ENCODE measurements at regions not wholly inside any gene's neighbourhood (a gene's known extent, or its start where the extent isn't known, plus 50 kb on each side); places are given as distances from the start of the nearest gene placed in this dataset.

DNA sequence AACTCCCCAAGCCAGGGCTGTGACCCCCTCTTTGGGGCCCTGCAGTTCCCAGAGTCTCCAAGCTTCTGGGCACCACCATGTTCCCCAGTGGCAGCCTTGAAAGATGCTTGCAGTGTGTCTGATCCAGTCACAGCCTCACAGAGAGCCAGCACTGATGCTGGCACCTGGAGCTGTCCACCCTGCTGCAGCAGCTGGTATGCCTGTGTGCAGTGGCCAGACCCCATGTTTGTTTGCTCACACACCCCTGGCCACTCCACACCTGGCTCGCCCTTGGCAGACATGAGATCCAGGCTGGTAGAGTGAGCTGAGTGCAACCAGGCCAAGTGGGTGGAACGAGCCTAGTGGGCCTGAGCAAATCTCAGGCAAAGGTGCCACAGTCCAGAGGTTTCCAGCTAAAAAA is 106.0 kb downstream of the C9orf50 start:
- no peak overlapping the region for H3K27ac ChIP-seq
- TF ChIP-seq, protein P1, sequence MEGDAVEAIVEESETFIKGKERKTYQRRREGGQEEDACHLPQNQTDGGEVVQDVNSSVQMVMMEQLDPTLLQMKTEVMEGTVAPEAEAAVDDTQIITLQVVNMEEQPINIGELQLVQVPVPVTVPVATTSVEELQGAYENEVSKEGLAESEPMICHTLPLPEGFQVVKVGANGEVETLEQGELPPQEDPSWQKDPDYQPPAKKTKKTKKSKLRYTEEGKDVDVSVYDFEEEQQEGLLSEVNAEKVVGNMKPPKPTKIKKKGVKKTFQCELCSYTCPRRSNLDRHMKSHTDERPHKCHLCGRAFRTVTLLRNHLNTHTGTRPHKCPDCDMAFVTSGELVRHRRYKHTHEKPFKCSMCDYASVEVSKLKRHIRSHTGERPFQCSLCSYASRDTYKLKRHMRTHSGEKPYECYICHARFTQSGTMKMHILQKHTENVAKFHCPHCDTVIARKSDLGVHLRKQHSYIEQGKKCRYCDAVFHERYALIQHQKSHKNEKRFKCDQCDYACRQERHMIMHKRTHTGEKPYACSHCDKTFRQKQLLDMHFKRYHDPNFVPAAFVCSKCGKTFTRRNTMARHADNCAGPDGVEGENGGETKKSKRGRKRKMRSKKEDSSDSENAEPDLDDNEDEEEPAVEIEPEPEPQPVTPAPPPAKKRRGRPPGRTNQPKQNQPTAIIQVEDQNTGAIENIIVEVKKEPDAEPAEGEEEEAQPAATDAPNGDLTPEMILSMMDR (IDR thresholded peaks at IDR 0.05): no peak
- H3K36me3 ChIP-seq: no peaks in the 10 kb centered on the region
- H3K4me1 ChIP-seq: no peaks in the 10 kb centered on the region
- H3K4me3 ChIP-seq: no peak overlapping the region
- DNase-seq: no peak
- H3K9me3 ChIP-seq: peaks cover 0 to 32% (median 21%) of the 10 kb centered on the region in 3 donors
- intact Hi-C loops (cut with DNase I; ENCODE audit: low total_unique reads): no loop called here
- no peaks in the 10 kb centered on the region for H3K27me3 ChIP-seq

DNA sequence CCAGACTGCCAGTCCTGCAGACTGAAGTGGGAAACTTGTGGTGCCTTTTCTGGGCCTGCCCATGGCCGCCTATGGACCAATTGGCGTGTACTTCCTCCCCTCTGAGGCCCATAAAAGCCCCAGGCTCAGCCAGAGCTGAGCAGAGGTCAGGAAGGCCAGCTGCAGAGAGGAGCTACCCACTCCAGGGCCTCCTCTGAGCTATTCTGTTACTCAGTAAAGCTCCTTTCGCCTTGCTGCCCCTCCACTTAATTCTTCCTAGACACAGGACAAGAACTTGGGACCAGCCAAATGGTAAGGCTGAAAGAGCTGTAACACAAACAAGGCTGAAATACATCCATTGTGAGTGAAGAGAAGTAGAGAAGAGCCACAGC is 106.4 kb downstream of the C9orf50 start:
- Histone ChIP-seq H3K9me3 (peaks cover 0 to 36% (median 21%) of the 10 kb centered on the region in 3 donors), H3K4me1 (no peaks in the 10 kb centered on the region)
- no peak for DNase-seq

DNA sequence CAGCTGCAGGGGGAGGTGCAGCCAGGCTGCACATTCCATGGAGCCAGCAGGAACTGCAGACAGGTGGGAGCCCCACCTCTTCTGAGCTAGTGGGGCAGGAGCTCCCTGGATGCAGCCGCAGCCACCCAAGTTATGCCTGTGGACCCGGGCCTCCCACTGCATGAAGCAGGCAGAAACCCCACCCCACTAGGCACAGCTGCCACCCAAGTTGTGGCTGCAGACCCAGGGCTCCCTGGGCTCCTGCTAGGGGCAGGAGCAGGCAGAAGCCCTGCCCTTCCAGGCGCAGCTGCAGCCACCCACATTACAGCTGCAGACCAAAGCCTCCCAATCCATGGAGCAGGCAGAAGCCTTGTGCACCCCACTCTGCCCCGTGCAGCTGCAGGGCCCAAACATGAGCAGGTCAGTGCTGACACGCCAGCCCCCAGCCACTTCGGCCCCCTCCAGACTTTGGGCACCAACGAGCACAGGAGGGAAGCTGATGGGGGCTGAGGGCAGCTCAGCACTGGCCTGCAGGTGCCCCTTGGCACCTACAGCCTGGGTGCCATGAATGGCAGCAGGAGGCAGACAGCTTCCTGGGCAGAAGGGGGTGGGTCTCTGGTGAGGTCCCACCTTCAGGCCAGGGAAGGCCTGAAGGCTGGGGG is 106.9 kb downstream of the C9orf50 start:
- DNase-seq: no peak
- H3K9me3 ChIP-seq: peaks cover 0 to 36% (median 21%) of the 10 kb centered on the region in 3 donors
- H3K27ac ChIP-seq: no peak overlapping the region
- H3K27me3 ChIP-seq: no peaks in the 10 kb centered on the region
- TF ChIP-seq, protein P1 (IDR thresholded peaks at IDR 0.05): no peak
- intact Hi-C loops (cut with DNase I; ENCODE audit: low total_unique reads): no loop called here
- no peak overlapping the region for H3K4me3 ChIP-seq
- H3K36me3 ChIP-seq: no peaks in the 10 kb centered on the region
- no peaks in the 10 kb centered on the region for H3K4me1 ChIP-seq

More for the DNA sequence above, 106.4 kb downstream of the C9orf50 start:
- no peaks in the 10 kb centered on the region for H3K27me3 ChIP-seq
- H3K27ac ChIP-seq: no peak overlapping the region
- TF ChIP-seq, protein P1 (IDR thresholded peaks at IDR 0.05): no peak
- intact Hi-C loops (cut with DNase I; ENCODE audit: low total_unique reads): no loop called here
- no peak overlapping the region for H3K4me3 ChIP-seq
- H3K36me3 ChIP-seq: no peaks in the 10 kb centered on the region

DNA sequence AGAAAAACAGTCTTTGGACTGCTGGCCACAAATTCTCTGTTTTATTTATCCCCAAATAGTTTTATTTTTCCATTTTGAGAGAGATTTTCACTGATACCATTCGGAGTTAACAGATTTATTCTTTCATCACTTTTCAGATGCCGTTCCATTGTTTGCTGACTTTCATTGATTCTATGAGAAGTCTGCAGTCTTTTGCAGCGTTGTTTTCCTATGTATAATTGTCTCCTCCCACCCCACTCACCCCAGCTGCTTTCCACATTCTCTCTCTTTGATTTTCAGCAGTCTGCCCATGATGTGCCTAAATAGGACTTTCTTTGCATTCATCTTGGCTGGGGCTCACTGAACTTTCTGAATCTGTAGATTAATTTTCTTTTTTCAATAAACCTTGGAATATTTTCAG is 107.6 kb downstream of the C9orf50 start:
- Histone ChIP-seq H3K9me3 (peaks cover 0 to 31% (median 17%) of the 10 kb centered on the region in 3 donors), H3K4me1 (no peaks in the 10 kb centered on the region)

DNA sequence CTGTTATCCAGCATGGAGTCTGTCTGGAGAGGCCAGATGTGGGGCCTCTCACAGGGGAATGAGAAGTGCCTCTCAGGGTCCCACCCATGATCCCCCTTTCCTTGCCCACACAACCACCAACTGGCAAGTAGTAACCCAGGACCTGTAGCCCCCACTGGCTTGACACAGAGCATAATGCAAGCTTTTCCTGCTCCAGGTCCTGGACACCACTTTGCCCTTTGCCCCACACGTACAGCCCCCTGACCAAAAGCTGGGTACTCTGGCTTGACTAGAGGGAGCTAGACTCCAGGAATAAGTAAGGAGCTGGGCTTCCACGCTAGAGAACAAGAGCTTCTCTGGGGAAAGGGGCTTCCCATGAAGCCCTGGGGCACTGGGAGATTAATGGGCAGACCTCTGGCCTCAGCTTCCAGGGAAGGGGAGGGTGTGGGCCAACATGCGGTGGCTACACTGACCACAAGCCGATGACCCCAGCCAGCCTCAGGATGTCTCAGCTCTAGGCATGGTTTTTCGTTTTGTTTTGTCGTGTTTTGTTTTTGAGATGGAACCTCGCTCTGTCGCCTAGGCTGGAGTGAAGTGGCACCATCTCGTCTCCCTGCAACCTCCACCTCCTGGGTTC is 109.5 kb downstream of the C9orf50 start:
- no peaks in the 10 kb centered on the region for H3K27me3 ChIP-seq
- intact Hi-C loops (cut with DNase I; ENCODE audit: low total_unique reads): no loop called here
- no peaks in the 10 kb centered on the region for H3K36me3 ChIP-seq
- peaks cover 0 to 22% (median 15%) of the 10 kb centered on the region in 3 donors for H3K9me3 ChIP-seq
- DNase-seq: no peak
- no peak overlapping the region for H3K4me3 ChIP-seq
- TF ChIP-seq, protein P1 (IDR thresholded peaks at IDR 0.05): no peak
- H3K27ac ChIP-seq: no peak overlapping the region
- no peaks in the 10 kb centered on the region for H3K4me1 ChIP-seq

More for the DNA sequence above, 107.6 kb downstream of the C9orf50 start:
- Histone ChIP-seq H3K36me3 (no peaks in the 10 kb centered on the region), H3K27ac (no peak overlapping the region), H3K4me3 (no peak overlapping the region), H3K27me3 (no peaks in the 10 kb centered on the region)
- TF ChIP-seq, protein P1 (IDR thresholded peaks at IDR 0.05): no peak
- intact Hi-C loops (cut with DNase I; ENCODE audit: low total_unique reads): no loop called here
- no peak for DNase-seq

Measured in tibial artery (tissue), 4 donors.